ENCODE measurements at regions not wholly inside any gene's neighbourhood (a gene's known extent, or its start where the extent isn't known, plus 50 kb on each side); places are given as distances from the start of the nearest gene placed in this dataset.

DNA sequence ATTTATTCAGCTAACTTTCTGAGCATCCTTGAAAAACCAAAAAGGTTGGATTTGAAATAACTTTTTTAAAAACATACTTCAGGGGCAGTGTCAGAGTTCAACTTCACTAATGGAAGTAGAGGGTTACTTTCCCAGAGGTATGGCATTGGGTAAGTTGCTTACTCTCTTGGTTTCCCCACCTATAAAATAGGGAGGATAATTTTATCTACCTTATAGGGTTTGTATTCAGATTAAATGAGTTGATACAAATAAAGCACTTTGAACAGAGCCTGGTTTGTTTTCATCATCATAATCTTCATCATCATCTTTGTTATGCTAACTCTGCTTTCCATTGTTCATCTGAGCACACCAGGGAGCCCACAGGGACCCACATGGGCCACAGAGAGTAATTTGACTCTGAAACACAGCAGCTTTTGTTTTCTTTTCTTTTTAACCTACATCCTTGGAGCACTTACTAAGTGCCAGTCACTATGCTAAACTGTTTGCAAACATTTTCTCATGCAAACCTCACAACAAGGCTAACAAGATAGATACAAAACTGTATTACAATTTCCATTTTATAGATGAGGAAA, 179.1 kb upstream of the SLC24A2 start:
- Mint-ChIP-seq H3K27me3 (peaks cover 7% of the 10 kb centered on the region), H3K9me3 (no peaks in the 10 kb centered on the region), H3K36me3 (ENCODE audit: low read depth) (no peaks in the 10 kb centered on the region), H3K27ac (no peak overlapping the region), H3K4me1 (ENCODE audit: low read depth) (no peaks in the 10 kb centered on the region), H3K4me3 (no peak overlapping the region)
- Histone ChIP-seq H3K4me1 (ENCODE audit: insufficient read depth, low read length) (no peaks in the 10 kb centered on the region), H3K9me3 (ENCODE audit: control insufficient read depth in 1 of 2, insufficient read depth in 1 of 2, low read length in 2 of 2) (no peaks in the 10 kb centered on the region), H3K27me3 (ENCODE audit: control insufficient read depth in 1 of 2, insufficient read depth in 2 of 2, low read length in 2 of 2) (no peaks in the 10 kb centered on the region), H3K36me3 (ENCODE audit: insufficient read depth, low read length) (no peaks in the 10 kb centered on the region), H3K27ac (ENCODE audit: low read depth in 1 of 2, low read length in 2 of 2) (no peak overlapping the region), H3K4me3 (ENCODE audit: low read length) (no peak overlapping the region)
- intact Hi-C loops (cut with DNase I, micrococcal nuclease): loop anchor here in 1 of 2 experiments (2.0 kb wide), 1 partner anchor 21 kb away; no protein-coding TSS in a partner anchor
- DNase-seq (no peak), ATAC-seq (ENCODE audit: poor library complexity) (no peak)
- ChIA-PET CTCF (no interaction called here), POLR2A (no interaction called here)
- TF ChIP-seq, protein P1, sequence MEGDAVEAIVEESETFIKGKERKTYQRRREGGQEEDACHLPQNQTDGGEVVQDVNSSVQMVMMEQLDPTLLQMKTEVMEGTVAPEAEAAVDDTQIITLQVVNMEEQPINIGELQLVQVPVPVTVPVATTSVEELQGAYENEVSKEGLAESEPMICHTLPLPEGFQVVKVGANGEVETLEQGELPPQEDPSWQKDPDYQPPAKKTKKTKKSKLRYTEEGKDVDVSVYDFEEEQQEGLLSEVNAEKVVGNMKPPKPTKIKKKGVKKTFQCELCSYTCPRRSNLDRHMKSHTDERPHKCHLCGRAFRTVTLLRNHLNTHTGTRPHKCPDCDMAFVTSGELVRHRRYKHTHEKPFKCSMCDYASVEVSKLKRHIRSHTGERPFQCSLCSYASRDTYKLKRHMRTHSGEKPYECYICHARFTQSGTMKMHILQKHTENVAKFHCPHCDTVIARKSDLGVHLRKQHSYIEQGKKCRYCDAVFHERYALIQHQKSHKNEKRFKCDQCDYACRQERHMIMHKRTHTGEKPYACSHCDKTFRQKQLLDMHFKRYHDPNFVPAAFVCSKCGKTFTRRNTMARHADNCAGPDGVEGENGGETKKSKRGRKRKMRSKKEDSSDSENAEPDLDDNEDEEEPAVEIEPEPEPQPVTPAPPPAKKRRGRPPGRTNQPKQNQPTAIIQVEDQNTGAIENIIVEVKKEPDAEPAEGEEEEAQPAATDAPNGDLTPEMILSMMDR (IDR thresholded peaks at IDR 0.05): no peak

DNA sequence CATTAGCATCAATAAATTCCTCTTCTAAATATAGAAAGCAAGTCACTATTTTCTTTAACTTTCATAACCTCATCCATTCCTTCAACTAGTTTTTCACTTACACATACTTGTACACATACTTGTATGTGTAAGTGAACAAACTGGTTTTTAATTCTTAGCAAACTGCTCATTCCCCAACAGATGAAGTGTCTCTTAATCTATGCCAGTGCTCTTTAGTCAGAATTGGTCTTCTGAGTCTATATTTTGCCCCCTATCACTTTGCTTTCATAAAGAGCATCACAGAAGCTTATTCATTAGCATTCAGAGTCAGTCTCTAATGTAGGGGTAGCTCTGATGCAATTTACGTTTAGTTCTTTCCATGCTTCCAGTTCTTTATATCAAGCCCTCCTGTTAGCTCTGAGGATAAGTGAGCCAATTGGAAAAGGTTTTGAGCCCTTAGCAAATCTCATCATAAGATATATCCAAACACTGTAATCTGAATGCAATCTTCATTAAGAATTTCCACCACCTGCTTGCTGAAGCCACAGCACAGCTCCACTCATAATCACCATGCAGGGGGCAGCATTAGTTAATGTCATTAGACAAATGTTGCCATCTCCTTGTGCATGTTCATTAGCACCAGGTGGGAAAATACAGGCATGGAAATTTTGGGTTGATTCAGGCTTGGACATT, 178.5 kb upstream of the SLC24A2 start:
- TF ChIP-seq, protein P1 (IDR thresholded peaks at IDR 0.05): no peak
- H3K4me3 Mint-ChIP-seq: no peak overlapping the region

DNA sequence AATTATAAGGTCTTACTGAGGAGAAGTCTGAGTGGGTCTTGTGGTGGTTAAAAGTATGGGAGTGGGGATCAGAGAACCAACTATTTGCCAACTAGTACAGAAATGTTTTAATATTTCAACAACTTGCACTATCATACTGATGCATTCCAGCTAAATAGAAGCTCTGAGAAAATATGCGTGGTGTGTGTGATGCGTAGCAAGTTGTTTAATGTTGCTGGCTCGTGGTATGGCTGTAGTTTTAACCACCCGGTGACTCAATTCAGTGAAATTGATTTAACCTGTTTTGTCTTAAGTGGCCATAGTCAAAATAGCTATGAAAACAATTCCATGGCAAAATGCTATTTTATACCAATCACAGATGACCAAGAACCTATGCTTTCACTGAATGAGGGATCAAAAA, 176.5 kb upstream of the SLC24A2 start:
- TF ChIP-seq, protein P1 (IDR thresholded peaks at IDR 0.05): no peak

More for the DNA sequence above, 178.5 kb upstream of the SLC24A2 start:
- no peaks in the 10 kb centered on the region for H3K4me1 ChIP-seq (ENCODE audit: insufficient read depth, low read length)
- no peaks in the 10 kb centered on the region for H3K9me3 ChIP-seq (ENCODE audit: control insufficient read depth in 1 of 2, insufficient read depth in 1 of 2, low read length in 2 of 2)
- no peaks in the 10 kb centered on the region for H3K27me3 ChIP-seq (ENCODE audit: control insufficient read depth in 1 of 2, insufficient read depth in 2 of 2, low read length in 2 of 2)
- no peaks in the 10 kb centered on the region for H3K36me3 ChIP-seq (ENCODE audit: insufficient read depth, low read length)
- no peaks in the 10 kb centered on the region for H3K9me3 Mint-ChIP-seq
- intact Hi-C loops (cut with DNase I, micrococcal nuclease): no loop called here
- DNase-seq: peak in 3 of 14 experiments; percentile 4 to 9 (median 4)
- no peak overlapping the region for H3K27ac Mint-ChIP-seq
- ChIA-PET CTCF (no interaction called here), POLR2A (no interaction called here)
- peaks cover 7% of the 10 kb centered on the region for H3K27me3 Mint-ChIP-seq
- no peak overlapping the region for H3K4me3 ChIP-seq (ENCODE audit: low read length)
- no peak overlapping the region for H3K27ac ChIP-seq (ENCODE audit: low read depth in 1 of 2, low read length in 2 of 2)
- H3K36me3 Mint-ChIP-seq (ENCODE audit: low read depth): no peaks in the 10 kb centered on the region
- no peak for ATAC-seq (ENCODE audit: poor library complexity)
- H3K4me1 Mint-ChIP-seq (ENCODE audit: low read depth): no peaks in the 10 kb centered on the region

More for the DNA sequence above, 176.5 kb upstream of the SLC24A2 start:
- H3K27me3 Mint-ChIP-seq: peaks cover 7% of the 10 kb centered on the region
- peaks cover 2% of the 10 kb centered on the region for H3K9me3 Mint-ChIP-seq
- H3K27ac Mint-ChIP-seq: no peak overlapping the region
- ATAC-seq (ENCODE audit: poor library complexity): no peak
- H3K36me3 Mint-ChIP-seq (ENCODE audit: low read depth): no peaks in the 10 kb centered on the region
- intact Hi-C loops (cut with DNase I, micrococcal nuclease): no loop called here
- POLR2A ChIA-PET: interaction anchor here (0.6 kb wide), 1 partner anchor 610 kb away, joined by 3 read pairs; no protein-coding TSS in a partner anchor
- CTCF ChIA-PET: interaction anchor here (0.8 kb wide), 1 partner anchor 9 kb away, joined by 3 read pairs; no protein-coding TSS in a partner anchor
- H3K27me3 ChIP-seq (ENCODE audit: control insufficient read depth in 1 of 2, insufficient read depth in 2 of 2, low read length in 2 of 2): no peaks in the 10 kb centered on the region
- H3K4me3 Mint-ChIP-seq: no peak overlapping the region
- DNase-seq: no peak
- H3K27ac ChIP-seq (ENCODE audit: low read depth in 1 of 2, low read length in 2 of 2): no peak overlapping the region
- no peaks in the 10 kb centered on the region for H3K36me3 ChIP-seq (ENCODE audit: insufficient read depth, low read length)
- no peak overlapping the region for H3K4me3 ChIP-seq (ENCODE audit: low read length)
- H3K4me1 ChIP-seq (ENCODE audit: insufficient read depth, low read length): no peaks in the 10 kb centered on the region
- no peaks in the 10 kb centered on the region for H3K9me3 ChIP-seq (ENCODE audit: control insufficient read depth in 1 of 2, insufficient read depth in 1 of 2, low read length in 2 of 2)
- H3K4me1 Mint-ChIP-seq (ENCODE audit: low read depth): no peaks in the 10 kb centered on the region
